CD14-positive monocyte (primary cell): ENCODE measurements at regions not wholly inside any gene's neighbourhood (a gene's known extent, or its start where the extent isn't known, plus 50 kb on each side); places are given as distances from the start of the nearest gene placed in this dataset.

ENCODE experiments used
- DNase-seq, 3 donors: peaks; one replicate each; pipeline ENCODE4 v3.0.0-alpha.2; 2011 to 2022
- H2AFZ ChIP-seq: 2 replicates; pipeline ENCODE4 v1.6.0; 2012; ENCODE audit warnings: mild to moderate bottlenecking, low read depth, low read length, inconsistent platforms; ENCODE audit not compliant: insufficient read depth, poor library complexity, severe bottlenecking
- H3K27ac ChIP-seq, 2 donors: 1 replicate in 1 of 2; 2 replicates in 1 of 2; pipeline ENCODE4 v1.5.1; 2012 to 2013; ENCODE audit warnings: low read length in 2 of 2, control low read depth in 1 of 2, inconsistent platforms in 1 of 2, low read depth in 1 of 2, mild to moderate bottlenecking in 1 of 2
- H3K27me3 ChIP-seq, 2 donors: one replicate each; pipeline versions ENCODE4 v1.6.0 to v1.6.1; 2011 to 2013; ENCODE audit warnings: low read length in 2 of 2; ENCODE audit not compliant: control insufficient read depth in 2 of 2, insufficient read depth in 2 of 2
- H3K36me3 ChIP-seq, 2 donors: replicated peaks in 1 of 2; 1 replicate in 1 of 2; 2 replicates in 1 of 2; pipeline versions ENCODE4 v1.5.1 to v1.6.1; 2012 to 2013; ENCODE audit warnings: low read length in 2 of 2, control low read depth in 1 of 2, inconsistent platforms in 1 of 2, mild to moderate bottlenecking in 1 of 2; ENCODE audit not compliant: insufficient read depth in 2 of 2, control insufficient read depth in 1 of 2
- H3K4me1 ChIP-seq, 2 donors: 1 replicate in 1 of 2; 2 replicates in 1 of 2; pipeline versions ENCODE4 v1.5.1 to v1.6.1; 2012 to 2013; ENCODE audit warnings: low read length in 2 of 2, control low read depth in 1 of 2, inconsistent platforms in 1 of 2, mild to moderate bottlenecking in 1 of 2, moderate library complexity in 1 of 2; ENCODE audit not compliant: insufficient read depth in 2 of 2, control insufficient read depth in 1 of 2
- H3K4me2 ChIP-seq: replicated peaks from 2 replicates; pipeline ENCODE3; 2012; ENCODE audit warnings: low read length, moderate library complexity, mild to moderate bottlenecking; ENCODE audit not compliant: poor library complexity, severe bottlenecking; ENCODE audit errors: extremely low read depth
- H3K4me3 ChIP-seq, 3 experiments: fragments of 200-600 bp in 1 of 3; sonication (generic) in 1 of 3; replicated peaks in 1 of 3; 1 replicate in 2 of 3; 2 replicates in 1 of 3; pipeline ENCODE4 v1.5.1; 2011 to 2013; ENCODE audit warnings: low read length in 3 of 3, mild to moderate bottlenecking in 3 of 3, control low read depth in 2 of 3, low read depth in 2 of 3, inconsistent platforms in 1 of 3, moderate library complexity in 1 of 3
- H3K79me2 ChIP-seq: 2 replicates; pipeline ENCODE4 v1.6.0; 2012; ENCODE audit warnings: mild to moderate bottlenecking, control low read depth, inconsistent platforms, low read length, moderate library complexity; ENCODE audit not compliant: insufficient read depth
- H3K9ac ChIP-seq: 2 replicates; pipeline ENCODE4 v1.6.0; 2017; ENCODE audit warnings: low read length, mild to moderate bottlenecking; ENCODE audit not compliant: insufficient read depth, poor library complexity, severe bottlenecking
- H3K9me3 ChIP-seq, 2 donors: replicated peaks in 1 of 2; 1 replicate in 1 of 2; 2 replicates in 1 of 2; pipeline versions ENCODE4 v1.5.1 to v1.6.1; 2012 to 2013; ENCODE audit warnings: low read length in 2 of 2, control low read depth in 1 of 2; ENCODE audit not compliant: control insufficient read depth in 1 of 2, insufficient read depth in 1 of 2
- H4K20me1 ChIP-seq: 2 replicates; pipeline ENCODE4 v1.6.0; 2012; ENCODE audit warnings: mild to moderate bottlenecking, low read length, control low read depth, moderate library complexity; ENCODE audit not compliant: insufficient read depth
- H3K27ac Mint-ChIP-seq, 7 donors: one replicate each; pipeline ENCODE4 v1.8.0; 2020; ENCODE audit warnings: mild to moderate bottlenecking in 7 of 7, mixed read lengths in 7 of 7, moderate library complexity in 6 of 7, inconsistent platforms in 2 of 7
- H3K27me3 Mint-ChIP-seq, 3 donors: one replicate each; pipeline ENCODE4 v1.8.0; 2021 to 2022; ENCODE audit warnings: low read depth in 3 of 3, mild to moderate bottlenecking in 3 of 3, mixed read lengths in 3 of 3, moderate library complexity in 3 of 3, inconsistent platforms in 1 of 3
- H3K36me3 Mint-ChIP-seq, 2 donors: one replicate each; pipeline ENCODE4 v1.8.0; 2020; ENCODE audit warnings: mixed read lengths in 2 of 2, inconsistent platforms in 1 of 2, mild to moderate bottlenecking in 1 of 2
- H3K4me1 Mint-ChIP-seq: one replicate; pipeline ENCODE4 v1.8.0; 2020; ENCODE audit warnings: mild to moderate bottlenecking, mixed read lengths
- H3K4me3 Mint-ChIP-seq, 2 donors: one replicate each; pipeline ENCODE4 v1.8.0; 2020; ENCODE audit warnings: mild to moderate bottlenecking in 2 of 2, mixed read lengths in 2 of 2, moderate library complexity in 1 of 2
- H3K9me3 Mint-ChIP-seq, 7 donors: one replicate each; pipeline ENCODE4 v1.8.0; 2020 to 2022; ENCODE audit warnings: mixed read lengths in 7 of 7, mild to moderate bottlenecking in 6 of 7, moderate library complexity in 6 of 7, inconsistent platforms in 2 of 7
- WGBS: methylation state at CpG from one replicate; pipeline ENCODE4 v1.1.5; 2013; ENCODE audit warnings: missing lambda C conversion rate; ENCODE audit not compliant: insufficient coverage; 5-methylcytosine and 5-hydroxymethylcytosine counted together
- intact Hi-C, 2 donors: fragments of 100-400 bp; cut with micrococcal nuclease; formaldehyde crosslinking; loops; one replicate each; pipeline versions ENCODE4 v1.15.0 to v1.15.1; 2023
- TF ChIP-seq, protein P1 (sequence below): fragments of 200-600 bp; IDR thresholded peaks from one replicate; pipeline ENCODE4 v1.8.0; 2022; ENCODE audit warnings: antibody characterized with exemption, mild to moderate bottlenecking

DNA sequence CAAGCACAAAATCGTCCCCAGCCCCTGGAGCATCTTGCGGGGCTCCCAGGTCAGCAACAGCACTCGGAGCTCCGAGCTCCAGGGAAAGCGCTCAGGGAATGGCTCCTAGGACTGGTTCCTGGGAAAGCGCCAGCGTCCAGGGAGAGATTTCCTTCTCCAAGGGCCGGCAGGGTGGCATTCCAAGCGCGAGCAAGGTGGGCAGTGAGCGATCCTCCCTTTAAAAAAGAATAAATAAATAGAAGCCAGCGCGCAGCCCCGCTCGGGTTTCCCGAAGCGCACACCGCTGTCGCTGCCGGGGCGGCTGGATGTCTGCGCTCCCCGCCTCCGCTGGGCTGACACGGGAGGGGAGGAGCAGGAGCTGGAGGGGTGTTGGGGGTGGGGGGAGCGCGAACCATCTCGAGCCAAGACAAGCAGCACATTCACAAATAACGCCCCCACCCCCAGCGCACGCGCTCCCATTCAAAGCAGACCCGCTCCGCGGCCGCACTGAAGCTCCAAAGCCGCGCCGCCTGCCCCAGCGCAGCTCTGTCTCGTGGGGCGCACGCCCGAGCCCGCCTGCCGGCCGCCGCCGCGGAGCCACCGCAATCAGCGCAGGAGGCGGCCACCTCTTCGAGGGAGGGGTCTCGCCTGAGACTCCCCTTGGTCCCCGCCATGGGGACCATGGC, 327.4 kb downstream of the SH3GL2 start:
- H3K4me3 Mint-ChIP-seq: peak overlapping the region in 1 of 2 donors; percentile 63
- H3K27ac Mint-ChIP-seq: no peak overlapping the region
- no peaks in the 10 kb centered on the region for H3K36me3 Mint-ChIP-seq
- no peak for DNase-seq
- Histone ChIP-seq H3K4me2 (no peak overlapping the region), H3K9me3 (peaks cover 5% of the 10 kb centered on the region in 2 donors), H3K79me2 (no peaks in the 10 kb centered on the region), H4K20me1 (no peaks in the 10 kb centered on the region), H3K27me3 (peaks cover 4 to 25% of the 10 kb centered on the region in 2 donors), H3K27ac (no peak overlapping the region), H3K4me3 (no peak overlapping the region), H2AFZ (no peak overlapping the region), H3K9ac (no peak overlapping the region), H3K4me1 (no peaks in the 10 kb centered on the region), H3K36me3 (no peaks in the 10 kb centered on the region)
- no peaks in the 10 kb centered on the region for H3K4me1 Mint-ChIP-seq
- 1% methylated on average over 48 of the region's 56 CpGs for WGBS
- peaks cover 23 to 39% (median 27%) of the 10 kb centered on the region in 3 donors for H3K27me3 Mint-ChIP-seq
- intact Hi-C loops: no loop called here
- peaks cover 0 to 13% (median 4%) of the 10 kb centered on the region in 7 donors for H3K9me3 Mint-ChIP-seq
- TF ChIP-seq, protein P1, sequence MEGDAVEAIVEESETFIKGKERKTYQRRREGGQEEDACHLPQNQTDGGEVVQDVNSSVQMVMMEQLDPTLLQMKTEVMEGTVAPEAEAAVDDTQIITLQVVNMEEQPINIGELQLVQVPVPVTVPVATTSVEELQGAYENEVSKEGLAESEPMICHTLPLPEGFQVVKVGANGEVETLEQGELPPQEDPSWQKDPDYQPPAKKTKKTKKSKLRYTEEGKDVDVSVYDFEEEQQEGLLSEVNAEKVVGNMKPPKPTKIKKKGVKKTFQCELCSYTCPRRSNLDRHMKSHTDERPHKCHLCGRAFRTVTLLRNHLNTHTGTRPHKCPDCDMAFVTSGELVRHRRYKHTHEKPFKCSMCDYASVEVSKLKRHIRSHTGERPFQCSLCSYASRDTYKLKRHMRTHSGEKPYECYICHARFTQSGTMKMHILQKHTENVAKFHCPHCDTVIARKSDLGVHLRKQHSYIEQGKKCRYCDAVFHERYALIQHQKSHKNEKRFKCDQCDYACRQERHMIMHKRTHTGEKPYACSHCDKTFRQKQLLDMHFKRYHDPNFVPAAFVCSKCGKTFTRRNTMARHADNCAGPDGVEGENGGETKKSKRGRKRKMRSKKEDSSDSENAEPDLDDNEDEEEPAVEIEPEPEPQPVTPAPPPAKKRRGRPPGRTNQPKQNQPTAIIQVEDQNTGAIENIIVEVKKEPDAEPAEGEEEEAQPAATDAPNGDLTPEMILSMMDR: no peak

DNA sequence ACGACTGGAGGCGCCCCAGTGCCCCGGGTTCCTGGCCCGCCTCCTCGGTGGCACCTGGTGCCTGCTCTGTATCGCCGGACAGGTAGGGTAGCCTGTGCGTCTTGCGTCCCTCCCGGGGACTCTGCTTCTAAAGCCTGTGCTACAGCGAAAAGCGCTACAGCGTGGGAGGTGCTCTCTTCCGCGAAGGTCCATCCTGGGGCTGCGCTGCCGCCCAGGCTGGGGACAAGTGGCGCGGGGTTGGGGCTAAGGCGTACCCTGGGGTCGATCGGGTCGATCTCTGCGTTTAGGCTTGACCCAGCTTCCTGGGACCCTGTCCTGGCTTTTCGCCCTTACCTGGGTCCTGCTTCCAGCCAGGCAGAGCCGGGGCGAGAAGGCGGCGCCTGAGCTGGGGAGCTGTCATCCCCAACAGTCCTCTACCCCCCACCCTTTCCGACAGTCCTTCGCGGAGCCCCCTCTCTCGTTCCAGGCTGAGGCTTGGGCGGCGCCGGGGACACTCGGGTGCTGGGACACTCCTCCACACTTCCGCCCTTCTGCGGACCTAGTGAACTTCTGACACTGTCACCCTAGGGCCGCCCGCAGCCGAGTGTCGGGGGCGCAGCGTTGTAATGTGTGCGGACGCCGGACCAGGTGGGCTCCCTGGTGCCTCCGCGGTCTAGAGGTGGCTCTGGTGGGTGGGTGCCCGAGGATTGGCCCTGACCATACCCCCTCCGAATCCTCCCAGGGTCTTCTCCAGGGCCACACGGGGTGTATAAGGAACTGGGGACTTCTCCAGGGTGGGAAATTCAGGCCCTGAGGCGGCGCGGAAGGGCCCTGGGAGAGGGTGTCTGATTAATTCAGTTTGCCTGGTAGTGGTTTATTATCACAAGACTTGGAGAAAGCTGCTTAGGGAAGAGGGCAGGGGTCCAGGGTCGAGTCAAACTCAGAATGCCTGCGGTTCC, 328.2 kb downstream of the SH3GL2 start:
- Histone ChIP-seq H2AFZ (no peak overlapping the region), H3K27ac (no peak overlapping the region), H3K9me3 (peaks cover 5% of the 10 kb centered on the region in 2 donors), H3K4me3 (no peak overlapping the region), H4K20me1 (no peaks in the 10 kb centered on the region), H3K79me2 (no peaks in the 10 kb centered on the region), H3K4me1 (no peaks in the 10 kb centered on the region), H3K9ac (no peak overlapping the region), H3K36me3 (no peaks in the 10 kb centered on the region), H3K4me2 (no peak overlapping the region), H3K27me3 (peaks cover 4 to 25% of the 10 kb centered on the region in 2 donors)
- TF ChIP-seq, protein P1: no peak
- Mint-ChIP-seq H3K36me3 (no peaks in the 10 kb centered on the region), H3K9me3 (peaks cover 0 to 13% (median 4%) of the 10 kb centered on the region in 7 donors), H3K4me1 (no peaks in the 10 kb centered on the region), H3K27me3 (peaks cover 23 to 38% (median 27%) of the 10 kb centered on the region in 3 donors), H3K27ac (no peak overlapping the region), H3K4me3 (peak overlapping the region in 1 of 2 donors; percentile 76)
- WGBS: 8% methylated on average over 49 of the region's 58 CpGs
- no peak for DNase-seq
- intact Hi-C loops: no loop called here
